HFF-Myc (cell line): ENCODE measurements at regions not wholly inside any gene's neighbourhood (a gene's known extent, or its start where the extent isn't known, plus 50 kb on each side); places are given as distances from the start of the nearest gene placed in this dataset.
"Not testable (repeated sequence)": the region's sequence is repeated elsewhere in the genome, so short reads cannot be mapped to it uniquely, and the experiment has no call there.

ENCODE experiments used
- DNase-seq: peaks from one replicate; pipeline ENCODE4 v3.0.0-alpha.2; 2011; ENCODE audit warnings: low read depth; ENCODE audit errors: extremely low read depth
- H3K4me3 ChIP-seq: replicated peaks from 2 replicates; pipeline ENCODE4 v1.5.1; 2011; ENCODE audit warnings: low read depth, mild to moderate bottlenecking, control low read depth, low read length
- TF ChIP-seq, protein P1 (sequence below): IDR thresholded peaks from 2 replicates; pipeline ENCODE4 v1.5.1; 2012; ENCODE audit warnings: mild to moderate bottlenecking, low read depth, low read length, control low read depth; ENCODE audit errors: missing control alignments

DNA sequence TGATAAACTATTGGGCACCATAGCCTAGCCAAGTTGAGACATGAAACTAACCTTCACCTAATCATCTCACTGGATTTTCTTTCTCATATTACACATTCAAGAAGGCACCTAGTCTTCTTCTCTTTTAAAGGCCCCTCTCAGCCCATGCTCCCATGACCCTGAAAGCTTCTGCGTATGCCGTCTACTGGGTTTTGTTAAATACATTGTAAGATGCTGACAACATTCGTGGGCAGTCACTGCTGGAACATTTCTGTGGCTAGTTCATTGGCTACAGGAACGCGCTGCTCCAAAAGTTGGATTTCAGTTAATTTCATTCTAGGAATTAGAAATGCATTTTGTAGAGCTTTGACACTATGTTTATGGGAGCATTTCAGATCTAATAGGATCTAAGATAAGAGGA is 52.3 kb upstream of the CHD2 start:
- DNase-seq = no peak
- TF ChIP-seq, protein P1, sequence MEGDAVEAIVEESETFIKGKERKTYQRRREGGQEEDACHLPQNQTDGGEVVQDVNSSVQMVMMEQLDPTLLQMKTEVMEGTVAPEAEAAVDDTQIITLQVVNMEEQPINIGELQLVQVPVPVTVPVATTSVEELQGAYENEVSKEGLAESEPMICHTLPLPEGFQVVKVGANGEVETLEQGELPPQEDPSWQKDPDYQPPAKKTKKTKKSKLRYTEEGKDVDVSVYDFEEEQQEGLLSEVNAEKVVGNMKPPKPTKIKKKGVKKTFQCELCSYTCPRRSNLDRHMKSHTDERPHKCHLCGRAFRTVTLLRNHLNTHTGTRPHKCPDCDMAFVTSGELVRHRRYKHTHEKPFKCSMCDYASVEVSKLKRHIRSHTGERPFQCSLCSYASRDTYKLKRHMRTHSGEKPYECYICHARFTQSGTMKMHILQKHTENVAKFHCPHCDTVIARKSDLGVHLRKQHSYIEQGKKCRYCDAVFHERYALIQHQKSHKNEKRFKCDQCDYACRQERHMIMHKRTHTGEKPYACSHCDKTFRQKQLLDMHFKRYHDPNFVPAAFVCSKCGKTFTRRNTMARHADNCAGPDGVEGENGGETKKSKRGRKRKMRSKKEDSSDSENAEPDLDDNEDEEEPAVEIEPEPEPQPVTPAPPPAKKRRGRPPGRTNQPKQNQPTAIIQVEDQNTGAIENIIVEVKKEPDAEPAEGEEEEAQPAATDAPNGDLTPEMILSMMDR = no peak
- H3K4me3 ChIP-seq = no peak overlapping the region

DNA sequence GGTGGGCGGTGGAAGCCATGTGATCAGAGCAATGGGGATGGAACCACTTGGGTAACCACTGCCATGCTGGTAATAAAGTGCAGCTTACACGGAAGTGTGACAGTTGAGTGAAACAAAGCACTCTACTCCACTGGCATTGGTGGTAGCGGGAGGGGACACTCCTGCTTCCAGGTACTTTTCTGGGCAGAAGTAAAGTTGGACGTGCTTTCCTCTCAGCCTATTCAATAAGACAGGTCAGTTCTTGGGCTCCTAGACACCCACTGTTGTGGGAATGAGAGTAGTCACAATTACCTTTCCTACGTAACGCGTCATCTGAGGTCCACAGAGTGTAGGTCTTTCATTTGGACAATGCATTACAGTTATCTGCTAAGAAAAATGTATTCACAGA is 51.7 kb upstream of the CHD2 start:
- TF ChIP-seq, protein P1 = no peak
- DNase-seq = no peak
- H3K4me3 ChIP-seq = no peak overlapping the region

DNA sequence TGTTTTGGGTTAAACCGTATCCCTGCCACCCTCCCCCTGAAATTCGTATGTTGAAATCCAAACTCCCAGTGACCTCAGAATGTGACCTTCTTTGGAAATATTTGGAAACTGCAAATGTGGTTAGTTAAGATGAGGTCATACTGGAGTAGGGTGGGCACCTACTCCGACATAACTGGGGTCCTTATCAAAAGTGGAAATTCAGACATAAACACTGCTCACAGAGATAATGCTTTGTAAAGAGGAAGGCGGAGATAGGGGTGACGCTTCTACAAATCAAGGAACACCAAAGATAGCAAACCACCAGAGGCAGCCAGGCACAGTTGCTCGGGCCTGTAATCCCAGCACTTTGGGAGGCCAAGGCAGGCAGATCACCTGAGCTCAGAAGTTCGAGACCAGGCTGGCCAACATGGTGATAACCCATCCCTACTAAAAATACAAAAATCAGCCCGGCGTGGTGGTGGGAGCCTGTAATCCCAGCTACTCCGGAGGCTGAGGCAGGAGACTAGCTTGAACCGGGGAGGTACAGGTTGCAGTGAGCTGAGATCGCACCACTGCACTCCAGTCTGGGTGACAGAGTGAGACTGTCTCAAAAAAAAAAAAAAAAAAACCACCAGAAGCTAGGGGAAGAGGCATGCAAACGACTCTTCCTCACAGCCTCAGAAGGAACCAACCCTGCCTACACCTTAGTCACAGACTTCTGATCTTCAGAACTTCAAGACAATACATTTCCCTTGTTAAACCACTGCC is 51.1 kb upstream of the CHD2 start:
- DNase-seq = peak; percentile 46
- TF ChIP-seq, protein P1 = no peak

DNA sequence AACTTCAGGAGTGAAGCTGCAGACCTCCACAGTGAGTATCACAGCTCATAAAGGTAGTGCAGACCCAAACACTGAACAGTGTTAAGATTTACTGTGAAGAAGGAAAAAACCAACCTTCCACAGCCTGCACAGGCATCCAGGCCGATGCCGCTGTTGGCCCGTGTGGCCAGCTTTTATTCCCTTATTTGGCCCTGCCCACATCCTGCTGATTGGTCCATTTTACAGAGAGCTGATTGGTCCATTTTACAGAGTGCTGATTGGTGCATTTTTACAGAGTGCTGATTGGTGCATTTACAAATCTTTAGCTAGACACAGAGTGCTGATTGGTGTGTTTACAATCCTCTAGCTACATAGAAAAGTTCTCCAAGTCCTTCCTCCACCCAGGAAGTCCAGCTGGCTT is 49.9 kb upstream of the CHD2 start:
- H3K4me3 ChIP-seq, DNase-seq: not testable (repeated sequence)

More for the DNA sequence above, 51.1 kb upstream of the CHD2 start:
- H3K4me3 ChIP-seq = no peak overlapping the region
